C4-2B (cell line): ENCODE measurements at regions not wholly inside any gene's neighbourhood (a gene's known extent, or its start where the extent isn't known, plus 50 kb on each side); places are given as distances from the start of the nearest gene placed in this dataset.
A peak's percentile ranks its signal among the peaks of the same experiment; 100 is the strongest.

Experiments
- H3K27ac ChIP-seq: fragments of 450-650 bp; 2 replicates; pipeline ENCODE4 v1.5.1; 2017
- CTCF ChIP-seq: fragments of 450-650 bp; conservative IDR thresholded peaks from 2 replicates; pipeline ENCODE4 v1.5.1; 2017; ENCODE audit warnings: mild to moderate bottlenecking
- ZFX ChIP-seq: fragments of 450-650 bp; IDR thresholded peaks from 2 replicates; pipeline ENCODE4 v1.6.1; 2017

- TF ChIP-seq CTCF (no peak), ZFX (no peak)
- no peak overlapping the region for H3K27ac ChIP-seq
Observed at GRCh38 chr15:66638377-66638776, 63.7 kb upstream of the SMAD6 start.

DNA sequence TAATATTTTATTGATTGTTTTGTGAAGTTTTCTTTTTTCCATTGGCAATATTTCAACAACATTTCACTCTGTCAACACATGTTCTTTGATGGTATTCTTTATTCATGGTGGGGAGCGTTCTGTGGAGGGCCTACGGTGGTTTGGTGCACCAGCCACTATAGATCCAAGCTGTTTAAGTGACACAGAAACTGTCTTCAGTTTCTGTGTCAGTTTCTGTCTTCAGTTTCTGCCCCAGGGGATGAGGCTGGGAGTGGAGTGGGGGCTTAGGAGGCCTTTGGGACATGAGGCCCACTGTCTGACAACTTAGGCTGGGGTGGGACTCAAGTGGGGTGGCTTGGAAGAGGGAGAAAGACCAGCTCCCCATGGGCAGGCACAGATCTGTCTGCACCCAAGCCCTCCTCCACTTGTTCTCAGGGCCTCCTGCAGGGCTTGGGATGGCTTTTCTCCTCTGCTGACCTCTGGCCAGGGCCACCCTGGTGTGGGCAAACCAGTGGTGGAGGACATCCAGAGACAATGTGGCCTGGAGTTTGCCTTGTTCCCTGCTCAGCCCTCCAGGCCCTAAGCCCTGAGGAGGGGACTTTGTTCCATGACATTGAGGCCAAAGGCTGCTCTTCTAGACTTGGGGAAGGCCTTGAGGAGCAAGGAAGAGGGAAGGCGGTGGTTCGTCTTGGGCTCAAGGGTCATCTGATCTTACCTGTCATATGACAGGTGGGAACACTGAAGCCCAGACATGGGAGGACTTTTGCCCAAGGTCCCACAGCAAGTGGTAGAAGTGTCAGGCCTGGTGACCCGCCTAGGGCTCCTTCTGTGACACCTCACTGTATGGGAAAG is 60.3 kb upstream of the SMAD6 start:
- TF ChIP-seq CTCF (no peak), ZFX (no peak)

GRCh38 chr15:66642514-66642913 is 59.5 kb upstream of the SMAD6 start:
- TF ChIP-seq ZFX (no peak), CTCF (no peak)
- no peak overlapping the region for H3K27ac ChIP-seq

More for the DNA sequence above, 60.3 kb upstream of the SMAD6 start:
- H3K27ac ChIP-seq, result peak overlapping the region; percentile 5; the same call in 1 of the 2 replicates

- no peak overlapping the region for H3K27ac ChIP-seq
- TF ChIP-seq ZFX (no peak), CTCF (no peak)
Observed at GRCh38 chr15:66643033-66643432, 59.0 kb upstream of the SMAD6 start.

DNA sequence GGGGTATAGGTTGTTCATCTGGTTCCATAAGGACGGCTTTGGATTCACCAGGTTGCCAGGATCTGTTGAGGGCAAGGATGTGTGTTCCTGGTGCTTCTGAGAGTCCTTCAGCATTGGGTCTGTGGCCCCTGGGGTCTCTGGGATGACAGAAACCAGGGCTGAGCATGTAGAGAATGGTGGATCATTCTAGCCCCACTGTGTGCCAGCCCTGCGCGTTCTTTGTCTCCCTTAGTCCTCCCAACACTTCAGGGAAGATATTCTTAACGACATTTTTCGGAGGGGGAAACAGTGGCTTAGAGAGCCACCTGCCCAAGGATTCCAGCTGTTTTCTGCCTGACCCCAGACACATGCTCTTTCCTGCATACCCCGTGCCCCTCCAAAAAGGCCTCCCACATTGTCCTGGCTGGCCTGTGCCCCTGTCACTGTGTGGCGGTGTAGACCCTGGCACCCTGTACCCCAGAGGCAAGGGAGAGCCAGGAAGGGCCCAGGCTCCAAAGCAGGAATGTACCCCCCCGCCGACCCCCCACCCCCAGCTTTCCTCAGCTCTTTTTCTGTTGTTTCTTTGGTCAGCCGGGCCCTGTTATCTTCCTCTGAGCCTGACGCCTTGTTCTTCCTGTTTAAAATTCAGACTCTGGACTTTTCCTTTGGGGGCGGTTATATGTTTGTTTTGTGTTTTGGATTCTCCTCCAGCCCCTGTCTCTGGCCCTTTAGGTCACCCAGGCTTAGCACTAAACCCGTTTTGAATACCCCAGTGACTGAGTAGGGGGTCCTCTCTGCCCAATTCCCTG is 57.8 kb upstream of the SMAD6 start:
- no peak overlapping the region for H3K27ac ChIP-seq
- TF ChIP-seq ZFX (no peak), CTCF (no peak)

DNA sequence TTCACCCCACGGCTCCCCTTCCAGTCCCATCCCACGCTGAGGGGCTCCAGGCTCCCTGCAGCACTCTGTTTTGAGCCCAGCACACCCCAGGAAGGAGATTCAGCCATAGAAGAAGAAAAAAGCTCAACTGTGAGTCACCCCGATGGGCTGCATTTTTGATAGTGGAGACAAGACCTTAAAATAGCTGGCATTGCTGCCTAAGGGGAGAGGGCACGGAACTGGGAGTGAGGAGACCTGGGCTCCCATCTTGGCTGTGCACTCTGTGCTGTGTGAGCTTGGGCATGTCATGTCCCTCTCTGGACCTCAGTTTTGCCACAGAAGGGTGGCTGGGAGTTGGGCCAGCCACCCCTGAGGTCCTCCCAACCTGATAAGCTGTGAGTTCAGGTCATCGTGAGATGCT is 57.2 kb upstream of the SMAD6 start:
- no peak overlapping the region for H3K27ac ChIP-seq
- no peak for TF ChIP-seq CTCF
- no peak for TF ChIP-seq ZFX

- H3K27ac ChIP-seq, result peak overlapping the region; percentile 92
- TF ChIP-seq CTCF, result no peak
Observed at GRCh38 chr15:66646308-66646707, 55.7 kb upstream of the SMAD6 start.
